ENCODE measurements at regions not wholly inside any gene's neighbourhood (a gene's known extent, or its start where the extent isn't known, plus 50 kb on each side); places are given as distances from the start of the nearest gene placed in this dataset.

- peaks cover 6% of the 10 kb centered on the region; the same call in 1 of the 2 replicates for H3K9me2 ChIP-seq (ENCODE audit: insufficient read depth)
- H4K20me1 ChIP-seq (replicated peaks; ENCODE audit: insufficient read depth) = no peaks in the 10 kb centered on the region
- H3K27ac ChIP-seq (ENCODE audit: low read depth) = no peak overlapping the region
- H3K36me3 ChIP-seq (ENCODE audit: insufficient read depth) = no peaks in the 10 kb centered on the region
- Mint-ChIP-seq H3K4me3 (no peak overlapping the region), H3K36me3 (ENCODE audit: low read depth) (peaks cover 10% of the 10 kb centered on the region; the same call in 2 of the 3 replicates), H3K9me3 (peaks cover 11% of the 10 kb centered on the region; the same call in 2 of the 3 replicates), H3K4me1 (peaks cover 12% of the 10 kb centered on the region; the same call in 2 of the 3 replicates), H3K27ac (no peak overlapping the region), H3K27me3 (ENCODE audit: insufficient read depth, low read depth, poor library complexity) (peaks cover 1% of the 10 kb centered on the region)
- no peak for TF ChIP-seq JUNB (IDR thresholded peaks at IDR 0.05; ENCODE audit: unreplicated experiment)
- no peak for TF ChIP-seq CREB1 (CRISPR knock-in tag; IDR thresholded peaks at IDR 0.05; ENCODE audit: low read depth)
- TF ChIP-seq ZNF331 (CRISPR knock-in tag; IDR thresholded peaks at IDR 0.05; ENCODE audit: low read depth) = no peak
- no peak for TF ChIP-seq ZNF114 (CRISPR knock-in tag; IDR thresholded peaks at IDR 0.05)
- TF ChIP-seq, protein P1, sequence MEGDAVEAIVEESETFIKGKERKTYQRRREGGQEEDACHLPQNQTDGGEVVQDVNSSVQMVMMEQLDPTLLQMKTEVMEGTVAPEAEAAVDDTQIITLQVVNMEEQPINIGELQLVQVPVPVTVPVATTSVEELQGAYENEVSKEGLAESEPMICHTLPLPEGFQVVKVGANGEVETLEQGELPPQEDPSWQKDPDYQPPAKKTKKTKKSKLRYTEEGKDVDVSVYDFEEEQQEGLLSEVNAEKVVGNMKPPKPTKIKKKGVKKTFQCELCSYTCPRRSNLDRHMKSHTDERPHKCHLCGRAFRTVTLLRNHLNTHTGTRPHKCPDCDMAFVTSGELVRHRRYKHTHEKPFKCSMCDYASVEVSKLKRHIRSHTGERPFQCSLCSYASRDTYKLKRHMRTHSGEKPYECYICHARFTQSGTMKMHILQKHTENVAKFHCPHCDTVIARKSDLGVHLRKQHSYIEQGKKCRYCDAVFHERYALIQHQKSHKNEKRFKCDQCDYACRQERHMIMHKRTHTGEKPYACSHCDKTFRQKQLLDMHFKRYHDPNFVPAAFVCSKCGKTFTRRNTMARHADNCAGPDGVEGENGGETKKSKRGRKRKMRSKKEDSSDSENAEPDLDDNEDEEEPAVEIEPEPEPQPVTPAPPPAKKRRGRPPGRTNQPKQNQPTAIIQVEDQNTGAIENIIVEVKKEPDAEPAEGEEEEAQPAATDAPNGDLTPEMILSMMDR (conservative IDR thresholded peaks at IDR 0.05; ENCODE audit: low read depth in 2 of 2) = no peak
- no peak for TF ChIP-seq EZH2phosphoT487 (IDR thresholded peaks at IDR 0.05; ENCODE audit: unreplicated experiment)
- no peak for TF ChIP-seq NANOG (IDR thresholded peaks at IDR 0.05; ENCODE audit: borderline replicate concordance)
- TF ChIP-seq REST (IDR thresholded peaks at IDR 0.05; ENCODE audit: unreplicated experiment) = no peak
- no peak for TF ChIP-seq ZNF462 (CRISPR knock-in tag; IDR thresholded peaks at IDR 0.05)
- TF ChIP-seq POLR2AphosphoS5 (IDR thresholded peaks at IDR 0.05; ENCODE audit: low read depth) = no peak
- TF ChIP-seq, protein P2, sequence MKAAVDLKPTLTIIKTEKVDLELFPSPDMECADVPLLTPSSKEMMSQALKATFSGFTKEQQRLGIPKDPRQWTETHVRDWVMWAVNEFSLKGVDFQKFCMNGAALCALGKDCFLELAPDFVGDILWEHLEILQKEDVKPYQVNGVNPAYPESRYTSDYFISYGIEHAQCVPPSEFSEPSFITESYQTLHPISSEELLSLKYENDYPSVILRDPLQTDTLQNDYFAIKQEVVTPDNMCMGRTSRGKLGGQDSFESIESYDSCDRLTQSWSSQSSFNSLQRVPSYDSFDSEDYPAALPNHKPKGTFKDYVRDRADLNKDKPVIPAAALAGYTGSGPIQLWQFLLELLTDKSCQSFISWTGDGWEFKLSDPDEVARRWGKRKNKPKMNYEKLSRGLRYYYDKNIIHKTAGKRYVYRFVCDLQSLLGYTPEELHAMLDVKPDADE (IDR thresholded peaks at IDR 0.05) = no peak
- H2AFZ ChIP-seq = no peak overlapping the region
- H3K4me1 ChIP-seq (ENCODE audit: insufficient read depth) = peaks cover 7% of the 10 kb centered on the region; the same call in 1 of the 2 replicates
- no peaks in the 10 kb centered on the region for H3K27me3 ChIP-seq (ENCODE audit: insufficient read depth)
- no peak overlapping the region for H3K4me2 ChIP-seq
- DNase-seq (ENCODE audit: low spot score) (no peak), ATAC-seq (no peak)
- no peak overlapping the region for H3K4me3 ChIP-seq
- no peaks in the 10 kb centered on the region for H3F3A ChIP-seq (replicated peaks; ENCODE audit: low read depth)
- no peaks in the 10 kb centered on the region for H3K79me2 ChIP-seq (replicated peaks; ENCODE audit: insufficient read depth)
These were observed 63.6 kb upstream of the VCAN start for GRCh38 chr5:83407931-83408330.
